Gastrocnemius medialis (tissue), 4 donors: ENCODE measurements at regions not wholly inside any gene's neighbourhood (a gene's known extent, or its start where the extent isn't known, plus 50 kb on each side); places are given as distances from the start of the nearest gene placed in this dataset.

Experiments
- ATAC-seq, 2 donors: fragments of 150-250 bp; one replicate each; pipeline ENCODE4 v1.9.1; 2016
- DNase-seq, 2 donors: peaks; one replicate each; pipeline ENCODE4 v3.0.0-alpha.2; 2019
- H3K27ac ChIP-seq, 4 donors: fragments of 200-600 bp; sonication (generic); 1 replicate in 1 of 4; 2 replicates in 3 of 4; pipeline ENCODE4 v1.5.1; 2016 to 2018; ENCODE audit warnings: mild to moderate bottlenecking in 2 of 4, moderate library complexity in 1 of 4
- H3K27me3 ChIP-seq, 3 donors: fragments of 200-600 bp; sonication (generic) in 2 of 3; 1 replicate in 1 of 3; 2 replicates in 2 of 3; pipeline versions ENCODE4 v1.5.1 to v1.6.0; 2016 to 2019; ENCODE audit warnings: mild to moderate bottlenecking in 1 of 3, moderate library complexity in 1 of 3
- H3K36me3 ChIP-seq, 2 donors: fragments of 200-600 bp; sonication (generic) in 1 of 2; one replicate each; pipeline ENCODE4 v1.5.1; 2017 to 2018
- H3K4me1 ChIP-seq, 2 donors: fragments of 200-600 bp; sonication (generic) in 1 of 2; one replicate each; pipeline ENCODE4 v1.5.1; 2016 to 2017; ENCODE audit warnings: mild to moderate bottlenecking in 2 of 2
- H3K4me3 ChIP-seq, 4 donors: fragments of 200-600 bp; sonication (generic) in 3 of 4; 1 replicate in 1 of 4; 2 replicates in 3 of 4; pipeline ENCODE4 v1.5.1; 2016 to 2019; ENCODE audit warnings: mild to moderate bottlenecking in 2 of 4
- H3K9me3 ChIP-seq, 3 donors: fragments of 200-600 bp; sonication (generic) in 2 of 3; 1 replicate in 1 of 3; 2 replicates in 2 of 3; pipeline ENCODE4 v1.5.1; 2016 to 2019
- POLR2A ChIP-seq, 2 donors: fragments of 450-650 bp; IDR thresholded peaks; one replicate each; pipeline ENCODE4 v1.6.1; 2017; ENCODE audit warnings: antibody characterized with exemption in 2 of 2, mild to moderate bottlenecking in 2 of 2, moderate library complexity in 2 of 2
- in situ Hi-C, 4 donors: fragments of 200-750 bp; cut with MboI; loops; one replicate each; pipeline versions ENCODE4 v1.15.0 to v1.8.0; 2017; ENCODE audit warnings: low sequenced_read_pairs in 4 of 4
- intact Hi-C: fragments of 100-400 bp; cut with DNase I; formaldehyde crosslinking; loops from one replicate; pipeline ENCODE4 v1.15.1; 2023; ENCODE audit warnings: low total_unique reads
- TF ChIP-seq, protein P1 (sequence below), 5 experiments: fragments of 450-650 bp in 3 of 5; fragments of 200-600 bp in 2 of 5; sonication (generic) in 2 of 5; IDR thresholded peaks in 4 of 5; conservative IDR thresholded peaks in 1 of 5; 1 replicate in 4 of 5; 2 replicates in 1 of 5; pipeline ENCODE4 v1.5.1; 2016 to 2019; ENCODE audit warnings: antibody characterized with exemption in 5 of 5, mild to moderate bottlenecking in 3 of 5, moderate library complexity in 3 of 5

- no peak for TF ChIP-seq POLR2A (IDR thresholded peaks at IDR 0.05)
- TF ChIP-seq, protein P1, sequence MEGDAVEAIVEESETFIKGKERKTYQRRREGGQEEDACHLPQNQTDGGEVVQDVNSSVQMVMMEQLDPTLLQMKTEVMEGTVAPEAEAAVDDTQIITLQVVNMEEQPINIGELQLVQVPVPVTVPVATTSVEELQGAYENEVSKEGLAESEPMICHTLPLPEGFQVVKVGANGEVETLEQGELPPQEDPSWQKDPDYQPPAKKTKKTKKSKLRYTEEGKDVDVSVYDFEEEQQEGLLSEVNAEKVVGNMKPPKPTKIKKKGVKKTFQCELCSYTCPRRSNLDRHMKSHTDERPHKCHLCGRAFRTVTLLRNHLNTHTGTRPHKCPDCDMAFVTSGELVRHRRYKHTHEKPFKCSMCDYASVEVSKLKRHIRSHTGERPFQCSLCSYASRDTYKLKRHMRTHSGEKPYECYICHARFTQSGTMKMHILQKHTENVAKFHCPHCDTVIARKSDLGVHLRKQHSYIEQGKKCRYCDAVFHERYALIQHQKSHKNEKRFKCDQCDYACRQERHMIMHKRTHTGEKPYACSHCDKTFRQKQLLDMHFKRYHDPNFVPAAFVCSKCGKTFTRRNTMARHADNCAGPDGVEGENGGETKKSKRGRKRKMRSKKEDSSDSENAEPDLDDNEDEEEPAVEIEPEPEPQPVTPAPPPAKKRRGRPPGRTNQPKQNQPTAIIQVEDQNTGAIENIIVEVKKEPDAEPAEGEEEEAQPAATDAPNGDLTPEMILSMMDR (IDR thresholded peaks at IDR 0.05 in 4 of 5, conservative IDR thresholded peaks at IDR 0.05 in 1 of 5): no peak
- H3K4me3 ChIP-seq: no peak overlapping the region
- in situ Hi-C loops: loop anchor here in 3 of 4 donors (5.0 to 10.0 kb wide), 2 partner anchors 727 to 730 kb away; no protein-coding TSS in a partner anchor
- intact Hi-C loops: no loop called here
- H3K36me3 ChIP-seq: no peaks in the 10 kb centered on the region
- no peaks in the 10 kb centered on the region for H3K9me3 ChIP-seq
- H3K4me1 ChIP-seq: no peaks in the 10 kb centered on the region
- DNase-seq (no peak), ATAC-seq (no peak)
- H3K27me3 ChIP-seq: no peaks in the 10 kb centered on the region
- no peak overlapping the region for H3K27ac ChIP-seq
These were observed 81.0 kb upstream of the ASB18 start for GRCh38 chr2:236345081-236345714.

GRCh38 chr2:236346366-236346765 is 82.2 kb upstream of the ASB18 start:
- Histone ChIP-seq H3K4me1 (no peaks in the 10 kb centered on the region), H3K27ac (no peak overlapping the region), H3K27me3 (no peaks in the 10 kb centered on the region), H3K4me3 (no peak overlapping the region), H3K9me3 (no peaks in the 10 kb centered on the region), H3K36me3 (no peaks in the 10 kb centered on the region)
- in situ Hi-C loops (loop anchor here in 3 of 4 donors (5.0 to 10.0 kb wide), 2 partner anchors 726 to 728 kb away; no protein-coding TSS in a partner anchor), intact Hi-C loops (no loop called here)
- TF ChIP-seq POLR2A (IDR thresholded peaks at IDR 0.05): no peak
- TF ChIP-seq, protein P1 (IDR thresholded peaks at IDR 0.05 in 4 of 5, conservative IDR thresholded peaks at IDR 0.05 in 1 of 5): no peak
- ATAC-seq (no peak), DNase-seq (no peak)

GRCh38 chr2:236348279-236348678 is 84.1 kb upstream of the ASB18 start:
- H3K9me3 ChIP-seq: no peaks in the 10 kb centered on the region
- no peaks in the 10 kb centered on the region for H3K27me3 ChIP-seq
- intact Hi-C loops (no loop called here), in situ Hi-C loops (loop anchor here in 3 of 4 donors (5.0 to 10.0 kb wide), 2 partner anchors 724 to 727 kb away; no protein-coding TSS in a partner anchor)
- no peaks in the 10 kb centered on the region for H3K36me3 ChIP-seq
- DNase-seq (no peak), ATAC-seq (no peak)
- TF ChIP-seq, protein P1 (IDR thresholded peaks at IDR 0.05 in 4 of 5, conservative IDR thresholded peaks at IDR 0.05 in 1 of 5): no peak
- no peak for TF ChIP-seq POLR2A (IDR thresholded peaks at IDR 0.05)
- no peaks in the 10 kb centered on the region for H3K4me1 ChIP-seq
- H3K4me3 ChIP-seq: no peak overlapping the region
- no peak overlapping the region for H3K27ac ChIP-seq

DNA sequence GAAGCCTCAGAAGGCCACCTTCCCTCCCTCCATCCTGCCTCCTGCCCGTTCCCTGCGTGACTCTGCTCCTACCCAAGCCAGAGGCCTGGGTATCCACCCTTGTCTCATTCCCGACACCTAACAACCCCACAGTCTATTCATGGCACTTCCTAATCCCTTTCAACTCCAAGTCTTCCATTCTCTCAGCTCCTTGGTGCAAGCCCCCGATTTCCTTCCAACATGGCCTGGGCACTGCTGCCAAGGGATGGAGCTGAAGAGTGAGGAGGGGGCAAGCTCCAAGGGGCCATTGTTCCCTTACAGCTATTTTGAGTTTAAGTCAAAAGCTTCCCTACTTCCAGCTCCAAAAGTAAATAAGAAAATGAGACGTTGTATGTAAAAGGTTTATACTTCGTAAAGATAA is 84.8 kb upstream of the ASB18 start:
- Histone ChIP-seq H3K27ac (no peak overlapping the region), H3K27me3 (no peaks in the 10 kb centered on the region), H3K9me3 (no peaks in the 10 kb centered on the region), H3K4me1 (no peaks in the 10 kb centered on the region), H3K4me3 (no peak overlapping the region), H3K36me3 (no peaks in the 10 kb centered on the region)
- DNase-seq (no peak), ATAC-seq (no peak)
- intact Hi-C loops (no loop called here), in situ Hi-C loops (loop anchor here in 3 of 4 donors (5.0 to 10.0 kb wide), 2 partner anchors 723 to 726 kb away; no protein-coding TSS in a partner anchor)
- no peak for TF ChIP-seq POLR2A (IDR thresholded peaks at IDR 0.05)
- TF ChIP-seq, protein P1 (IDR thresholded peaks at IDR 0.05 in 4 of 5, conservative IDR thresholded peaks at IDR 0.05 in 1 of 5): no peak
